SHP77 (cell line): ENCODE measurements at regions not wholly inside any gene's neighbourhood (a gene's known extent, or its start where the extent isn't known, plus 50 kb on each side); places are given as distances from the start of the nearest gene placed in this dataset.

Experiments
- DNase-seq, 2 experiments: peaks; one replicate each; lab custom pipeline; 2025; lab: John Stamatoyannopoulos, UW

GRCh38 chr3:99114565-99115291 is 213.2 kb upstream of the DCBLD2 start:
- peak; percentile 30 to 56 for DNase-seq

- DNase-seq, result no peak
Observed at GRCh38 chr3:99111235-99111634, 209.7 kb upstream of the DCBLD2 start.

GRCh38 chr3:99110401-99110800 is 208.9 kb upstream of the DCBLD2 start:
- DNase-seq, result no peak

- no peak for DNase-seq
Observed at GRCh38 chr3:99108508-99108907, 207.0 kb upstream of the DCBLD2 start.

GRCh38 chr3:99094606-99095005 is 193.1 kb upstream of the DCBLD2 start:
- no peak for DNase-seq

- no peak for DNase-seq
Observed at GRCh38 chr3:99087277-99087676, 185.8 kb upstream of the DCBLD2 start.

- DNase-seq, result no peak
Observed at GRCh38 chr3:99084826-99085225, 183.3 kb upstream of the DCBLD2 start.

- no peak for DNase-seq
Observed at GRCh38 chr3:99084156-99084555, 182.7 kb upstream of the DCBLD2 start.

- no peak for DNase-seq
Observed at GRCh38 chr3:99071096-99071495, 169.6 kb upstream of the DCBLD2 start.

GRCh38 chr3:99069973-99070372 is 168.5 kb upstream of the DCBLD2 start:
- no peak for DNase-seq

- DNase-seq, result no peak
Observed at GRCh38 chr3:99066863-99067262, 165.4 kb upstream of the DCBLD2 start.

- DNase-seq, result no peak
Observed at GRCh38 chr3:99049164-99049563, 147.7 kb upstream of the DCBLD2 start.

- no peak for DNase-seq
Observed at GRCh38 chr3:99041747-99042146, 140.3 kb upstream of the DCBLD2 start.

GRCh38 chr3:99031778-99032177 is 130.3 kb upstream of the DCBLD2 start:
- DNase-seq, result no peak

- DNase-seq, result peak; percentile 8 to 21
Observed at GRCh38 chr3:99023590-99024192, 122.2 kb upstream of the DCBLD2 start.

- no peak for DNase-seq
Observed at GRCh38 chr3:99021466-99021865, 120.0 kb upstream of the DCBLD2 start.

- DNase-seq, result no peak
Observed at GRCh38 chr3:99016452-99016851, 115.0 kb upstream of the DCBLD2 start.

GRCh38 chr3:99013777-99014315 is 112.4 kb upstream of the DCBLD2 start:
- no peak for DNase-seq

- no peak for DNase-seq
Observed at GRCh38 chr3:99013077-99013476, 111.6 kb upstream of the DCBLD2 start.

- no peak for DNase-seq
Observed at GRCh38 chr3:99012051-99012450, 110.6 kb upstream of the DCBLD2 start.

- DNase-seq, result no peak
Observed at GRCh38 chr3:99009851-99010250, 108.4 kb upstream of the DCBLD2 start.

GRCh38 chr3:99006686-99007085 is 105.2 kb upstream of the DCBLD2 start:
- no peak for DNase-seq

GRCh38 chr3:98999675-99000074 is 98.2 kb upstream of the DCBLD2 start:
- DNase-seq, result no peak
